ENCODE measurements at regions not wholly inside any gene's neighbourhood (a gene's known extent, or its start where the extent isn't known, plus 50 kb on each side); places are given as distances from the start of the nearest gene placed in this dataset.

DNA sequence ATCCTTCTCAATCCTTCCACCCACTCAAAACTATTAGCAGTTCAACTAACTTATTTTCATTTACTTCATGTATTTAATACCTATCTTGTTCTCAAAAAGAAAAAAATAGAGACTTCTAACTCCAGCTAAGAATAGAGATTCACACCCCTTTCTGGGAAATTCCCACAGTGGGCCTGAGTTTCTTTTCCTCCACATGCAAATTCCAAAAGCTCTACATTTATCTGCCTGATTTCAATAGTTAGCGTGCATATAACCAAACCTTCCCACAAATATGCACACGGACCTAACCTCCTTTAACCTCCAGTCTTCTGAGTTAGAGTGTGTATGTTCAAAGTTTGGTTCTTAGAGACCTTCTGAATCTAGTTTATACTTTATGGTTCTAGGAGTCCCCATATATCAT, 62.5 kb downstream of the GRIN2B start:
- no peak for TF ChIP-seq SMC3 (IDR thresholded peaks at IDR 0.05; ENCODE audit: low read depth, low read length)
- TF ChIP-seq, protein P1, sequence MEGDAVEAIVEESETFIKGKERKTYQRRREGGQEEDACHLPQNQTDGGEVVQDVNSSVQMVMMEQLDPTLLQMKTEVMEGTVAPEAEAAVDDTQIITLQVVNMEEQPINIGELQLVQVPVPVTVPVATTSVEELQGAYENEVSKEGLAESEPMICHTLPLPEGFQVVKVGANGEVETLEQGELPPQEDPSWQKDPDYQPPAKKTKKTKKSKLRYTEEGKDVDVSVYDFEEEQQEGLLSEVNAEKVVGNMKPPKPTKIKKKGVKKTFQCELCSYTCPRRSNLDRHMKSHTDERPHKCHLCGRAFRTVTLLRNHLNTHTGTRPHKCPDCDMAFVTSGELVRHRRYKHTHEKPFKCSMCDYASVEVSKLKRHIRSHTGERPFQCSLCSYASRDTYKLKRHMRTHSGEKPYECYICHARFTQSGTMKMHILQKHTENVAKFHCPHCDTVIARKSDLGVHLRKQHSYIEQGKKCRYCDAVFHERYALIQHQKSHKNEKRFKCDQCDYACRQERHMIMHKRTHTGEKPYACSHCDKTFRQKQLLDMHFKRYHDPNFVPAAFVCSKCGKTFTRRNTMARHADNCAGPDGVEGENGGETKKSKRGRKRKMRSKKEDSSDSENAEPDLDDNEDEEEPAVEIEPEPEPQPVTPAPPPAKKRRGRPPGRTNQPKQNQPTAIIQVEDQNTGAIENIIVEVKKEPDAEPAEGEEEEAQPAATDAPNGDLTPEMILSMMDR (IDR thresholded peaks at IDR 0.05), result no peak
- no peak for TF ChIP-seq FOSL2 (IDR thresholded peaks at IDR 0.05; ENCODE audit: borderline replicate concordance, low read depth)
- no peak for TF ChIP-seq EZH2phosphoT487 (IDR thresholded peaks at IDR 0.05; ENCODE audit: borderline replicate concordance, low read depth)
- no peak for TF ChIP-seq EP300 (IDR thresholded peaks at IDR 0.05; ENCODE audit: borderline replicate concordance in 1 of 2, low read depth in 1 of 2, low read length in 1 of 2)
- TF ChIP-seq, protein P2, sequence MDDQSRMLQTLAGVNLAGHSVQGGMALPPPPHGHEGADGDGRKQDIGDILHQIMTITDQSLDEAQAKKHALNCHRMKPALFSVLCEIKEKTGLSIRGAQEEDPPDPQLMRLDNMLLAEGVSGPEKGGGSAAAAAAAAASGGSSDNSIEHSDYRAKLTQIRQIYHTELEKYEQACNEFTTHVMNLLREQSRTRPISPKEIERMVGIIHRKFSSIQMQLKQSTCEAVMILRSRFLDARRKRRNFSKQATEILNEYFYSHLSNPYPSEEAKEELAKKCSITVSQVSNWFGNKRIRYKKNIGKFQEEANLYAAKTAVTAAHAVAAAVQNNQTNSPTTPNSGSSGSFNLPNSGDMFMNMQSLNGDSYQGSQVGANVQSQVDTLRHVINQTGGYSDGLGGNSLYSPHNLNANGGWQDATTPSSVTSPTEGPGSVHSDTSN (IDR thresholded peaks at IDR 0.05), result no peak
- TF ChIP-seq TAF1 (IDR thresholded peaks at IDR 0.05; ENCODE audit: borderline replicate concordance, low read depth, low read length), result no peak

Data from SK-N-SH (cell line).